ENCODE measurements at regions not wholly inside any gene's neighbourhood (a gene's known extent, or its start where the extent isn't known, plus 50 kb on each side); places are given as distances from the start of the nearest gene placed in this dataset.

DNA sequence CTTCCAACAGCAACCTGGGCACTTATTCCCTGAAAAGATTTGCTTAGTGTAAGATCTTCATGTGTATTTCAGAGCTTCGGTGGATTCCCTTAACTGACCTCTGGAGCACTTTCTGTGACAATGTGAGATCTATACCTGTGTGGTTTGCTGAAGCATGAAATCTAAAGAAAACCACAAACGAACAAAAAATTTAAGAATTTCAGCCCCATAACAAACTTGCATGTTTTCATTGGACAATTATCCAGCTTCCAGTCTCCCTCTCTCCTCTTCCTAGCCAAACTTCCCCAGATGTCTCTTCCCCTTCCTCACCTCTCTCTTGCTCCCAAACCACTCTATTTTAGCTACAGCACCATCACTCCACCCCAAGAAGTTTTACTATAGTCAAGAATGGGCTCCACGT, 279.9 kb upstream of the SORCS1 start:
- no peak for TF ChIP-seq HDGF (IDR thresholded peaks at IDR 0.05; ENCODE audit: borderline replicate concordance)
- TF ChIP-seq SUZ12 (IDR thresholded peaks at IDR 0.05): no peak
- no peak for TF ChIP-seq BHLHE40 (IDR thresholded peaks at IDR 0.05; ENCODE audit: borderline replicate concordance)

Data from HEK293T (cell line).